HG02678 (cell line): ENCODE measurements at regions not wholly inside any gene's neighbourhood (a gene's known extent, or its start where the extent isn't known, plus 50 kb on each side); places are given as distances from the start of the nearest gene placed in this dataset.
"Not testable (repeated sequence)": the region's sequence is repeated elsewhere in the genome, so short reads cannot be mapped to it uniquely, and the experiment has no call there.

Experiments
- ATAC-seq: cut with Tn5 transposase; IDR thresholded peaks from one replicate; pipeline ENCODE4 v1.9.1; 2021; ENCODE audit warnings: mild to moderate bottlenecking, moderate library complexity; ENCODE audit not compliant: unreplicated experiment

DNA sequence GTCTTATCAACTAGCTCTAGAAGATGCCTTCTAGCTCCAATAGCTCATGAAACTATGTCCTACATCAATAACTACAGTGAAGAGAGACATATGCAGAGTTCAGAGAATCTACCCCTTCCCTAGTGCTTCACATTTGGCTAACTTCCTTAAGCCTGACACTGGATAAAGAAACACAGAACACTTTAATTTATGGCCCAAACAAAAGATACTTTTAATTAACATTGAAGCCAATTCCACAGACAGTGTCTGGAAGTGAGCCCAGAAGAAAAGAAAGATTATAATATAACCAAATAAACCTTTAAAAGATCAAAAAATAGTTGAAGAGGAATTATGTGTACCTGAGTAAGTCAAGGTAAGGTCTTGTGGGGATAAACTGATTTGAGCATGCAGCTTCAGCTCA, 255.2 kb downstream of the C11orf87 start:
- ATAC-seq = no peak

DNA sequence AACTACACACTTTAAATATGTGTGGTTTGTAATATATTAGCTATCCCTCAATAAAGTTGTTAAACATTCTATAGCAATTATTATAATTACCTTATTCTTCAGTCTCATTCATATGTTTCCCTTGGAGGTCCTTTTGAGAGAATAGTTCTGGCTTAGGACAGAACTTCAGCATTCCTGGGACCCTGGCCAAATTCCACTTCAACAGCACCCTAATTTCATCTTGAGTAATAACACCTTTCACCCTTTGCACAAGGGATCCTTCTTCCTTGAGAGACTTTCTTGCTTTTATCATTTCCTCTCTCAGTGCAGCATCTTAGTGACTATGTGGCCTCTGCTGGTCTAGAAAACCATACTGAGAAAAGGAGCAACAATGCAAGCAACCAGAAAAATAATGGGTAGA, 255.9 kb downstream of the C11orf87 start:
- no peak for ATAC-seq

DNA sequence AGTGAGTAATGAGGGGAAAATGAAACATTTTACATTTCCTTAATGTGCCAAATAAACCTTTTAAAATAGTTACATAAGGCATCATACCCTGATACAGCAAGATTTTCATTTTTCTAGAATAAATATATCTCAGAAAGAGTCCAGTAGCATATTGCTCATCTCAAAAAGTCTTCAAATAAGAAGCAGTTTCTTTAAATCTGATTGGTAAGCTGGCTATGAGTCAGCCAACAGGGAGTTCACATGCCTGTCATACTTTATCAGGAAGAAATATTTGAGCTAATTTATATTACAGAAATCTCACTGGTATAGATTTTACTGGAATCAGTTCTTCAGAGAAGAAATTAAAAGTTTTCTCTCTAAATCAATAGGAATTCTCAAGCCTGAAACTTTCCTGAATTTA, 258.1 kb downstream of the C11orf87 start:
- ATAC-seq = no peak

DNA sequence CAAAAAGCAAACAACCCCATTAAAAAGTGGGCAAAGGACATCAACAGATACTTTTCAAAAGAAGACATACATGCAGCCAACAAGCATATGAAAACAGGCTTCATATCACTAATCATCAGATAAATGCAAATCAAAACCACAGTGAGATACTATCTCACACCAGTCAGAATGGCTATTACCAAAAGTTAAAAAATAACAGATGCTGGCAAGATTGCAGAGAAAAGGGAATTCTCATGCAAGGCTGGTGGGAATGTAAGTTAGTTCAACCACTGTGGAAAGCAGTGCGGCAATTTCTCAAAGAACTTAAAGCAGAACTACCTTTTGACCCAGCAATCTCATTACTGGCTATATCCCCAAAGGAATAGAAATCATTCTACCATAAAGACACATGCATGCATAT, 260.8 kb downstream of the C11orf87 start:
- ATAC-seq = not testable (repeated sequence)

DNA sequence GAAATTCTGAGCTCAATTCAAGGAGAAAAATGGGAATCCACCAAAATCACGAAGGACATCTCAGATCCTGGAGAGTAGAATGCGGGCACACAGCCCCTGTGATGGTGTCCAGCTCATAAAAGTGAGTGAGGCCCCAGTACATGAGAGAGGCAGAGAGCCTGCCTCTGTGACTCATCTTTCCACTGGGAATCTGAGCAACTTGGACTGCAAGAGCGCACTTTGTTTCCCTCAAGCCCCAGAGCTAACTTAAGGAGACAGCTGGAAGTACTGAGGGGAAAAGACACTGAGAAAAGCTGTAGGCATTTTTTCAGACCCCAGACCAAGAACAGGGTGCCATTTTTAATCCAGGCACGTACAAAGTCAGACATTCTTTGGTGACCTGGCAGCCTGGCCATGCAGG, 273.7 kb downstream of the C11orf87 start:
- ATAC-seq = no peak

DNA sequence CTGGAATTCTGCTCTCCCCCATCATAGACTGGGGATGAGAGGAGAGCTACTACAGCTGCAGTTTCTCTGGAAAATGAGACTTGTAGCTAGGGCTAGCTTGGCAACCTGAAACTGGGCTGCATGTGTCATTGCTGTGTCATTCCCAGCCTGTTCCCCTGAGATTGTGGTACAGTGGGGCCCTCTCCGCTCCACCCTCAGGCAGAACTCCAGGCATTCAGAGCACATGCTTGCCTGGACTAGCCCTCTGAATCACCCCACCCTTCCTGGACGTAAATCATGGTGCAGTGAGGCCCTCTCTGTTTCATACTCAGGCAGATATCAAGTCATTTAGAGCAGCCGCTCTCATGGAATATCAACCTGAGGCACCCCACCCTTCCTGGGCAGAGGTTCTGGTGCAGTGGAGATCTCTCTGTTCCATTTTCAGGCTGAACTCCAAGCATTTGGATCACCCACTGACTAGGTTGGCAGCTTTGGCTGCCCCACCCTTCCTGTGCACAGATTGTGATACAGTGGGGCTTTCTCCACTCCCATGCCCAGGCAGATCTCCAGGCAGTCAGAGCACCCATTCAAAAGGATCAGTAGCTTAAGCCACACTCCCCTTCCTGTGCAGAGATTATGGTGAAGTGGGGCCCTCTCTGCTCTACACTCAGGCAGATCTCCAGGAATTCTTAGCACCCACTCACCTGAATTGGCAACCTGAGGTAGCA, 274.4 kb downstream of the C11orf87 start:
- no peak for ATAC-seq

DNA sequence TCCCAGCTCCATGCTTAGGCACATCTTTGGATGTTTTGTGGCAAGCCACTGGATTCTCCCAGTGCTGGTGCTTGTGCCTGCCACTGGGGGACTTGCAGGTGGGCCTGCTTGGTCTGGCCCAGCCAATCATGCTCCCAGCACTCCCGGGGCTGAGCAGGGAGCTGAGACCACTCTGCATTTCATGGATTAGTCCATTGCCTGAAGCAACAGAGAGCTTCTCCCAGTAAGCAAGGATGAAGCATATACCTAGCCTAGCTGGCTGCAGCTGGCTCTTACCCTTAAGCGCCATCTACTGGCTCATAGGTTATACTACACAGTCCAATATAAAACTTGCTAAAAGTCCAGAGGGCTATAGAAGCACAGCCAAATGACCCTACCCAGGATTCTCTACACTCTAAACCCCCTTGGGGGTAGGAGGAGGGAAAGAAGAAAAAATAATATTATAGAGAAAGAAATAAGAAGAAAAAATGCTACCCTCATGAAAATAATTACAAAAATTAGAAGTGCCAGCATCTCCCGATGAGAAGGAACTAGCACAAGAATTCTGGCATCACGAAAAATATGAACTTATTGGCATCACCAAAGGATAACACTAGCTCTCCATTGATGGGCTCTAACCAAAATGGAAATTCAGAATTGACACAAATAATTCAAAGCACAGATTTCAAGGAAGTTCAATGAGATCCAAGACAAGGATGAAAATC, 275.3 kb downstream of the C11orf87 start:
- ATAC-seq = peak; percentile 93

DNA sequence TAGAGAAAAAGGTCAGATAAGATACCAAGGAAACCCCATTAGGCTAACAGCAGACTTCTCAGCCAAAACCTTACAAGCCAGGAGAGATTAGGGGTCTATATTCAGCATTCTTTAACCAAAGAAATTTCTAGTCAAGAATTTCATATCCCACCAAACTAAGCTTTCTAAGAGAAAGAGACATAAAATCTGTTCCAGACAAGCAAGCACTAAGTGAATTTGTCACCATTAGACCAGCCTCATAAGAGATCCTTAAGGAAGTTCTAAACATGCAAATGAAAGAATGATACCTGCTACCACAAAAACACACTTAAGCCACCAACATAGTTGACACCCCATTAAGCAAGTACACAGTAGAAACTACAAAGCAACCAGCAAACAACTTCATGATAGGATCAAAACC, 276.2 kb downstream of the C11orf87 start:
- ATAC-seq = no peak

DNA sequence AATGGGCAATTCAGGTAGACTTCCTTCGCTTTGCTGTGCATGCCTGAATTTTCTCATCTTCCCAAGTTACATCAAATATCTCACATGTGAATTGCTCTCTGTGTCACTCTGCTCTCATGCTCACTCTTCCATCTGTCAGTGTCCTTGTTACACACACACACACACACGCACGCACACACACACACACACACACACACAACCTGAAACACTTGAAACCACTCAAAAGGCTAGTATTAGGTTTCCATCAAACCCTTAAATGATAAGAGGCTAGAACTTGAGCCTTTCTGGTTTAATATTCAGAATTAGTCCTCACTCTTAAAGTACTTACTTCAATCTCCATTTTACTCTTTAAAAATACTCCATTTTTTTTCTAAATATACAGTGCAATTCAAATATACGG, 282.4 kb downstream of the C11orf87 start:
- no peak for ATAC-seq

DNA sequence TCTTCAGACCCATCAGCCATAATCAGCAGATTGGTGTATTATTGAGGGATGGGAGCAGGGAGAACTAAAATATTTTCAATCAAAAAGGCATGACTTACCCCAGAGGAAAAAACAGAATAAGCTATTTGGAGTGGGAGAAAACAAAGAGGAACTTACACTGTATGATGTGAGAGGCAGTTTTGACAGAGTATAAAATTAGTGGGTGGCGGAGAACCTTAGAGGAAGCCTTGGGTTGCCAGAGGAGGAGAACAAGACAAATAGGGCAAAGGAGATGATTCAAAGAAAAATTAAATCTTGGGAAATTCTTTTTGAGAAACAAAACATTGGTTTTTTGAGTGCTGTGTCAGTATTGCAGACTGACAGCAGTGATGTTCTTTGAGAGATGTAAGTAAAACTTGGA, 285.0 kb downstream of the C11orf87 start:
- ATAC-seq = no peak

DNA sequence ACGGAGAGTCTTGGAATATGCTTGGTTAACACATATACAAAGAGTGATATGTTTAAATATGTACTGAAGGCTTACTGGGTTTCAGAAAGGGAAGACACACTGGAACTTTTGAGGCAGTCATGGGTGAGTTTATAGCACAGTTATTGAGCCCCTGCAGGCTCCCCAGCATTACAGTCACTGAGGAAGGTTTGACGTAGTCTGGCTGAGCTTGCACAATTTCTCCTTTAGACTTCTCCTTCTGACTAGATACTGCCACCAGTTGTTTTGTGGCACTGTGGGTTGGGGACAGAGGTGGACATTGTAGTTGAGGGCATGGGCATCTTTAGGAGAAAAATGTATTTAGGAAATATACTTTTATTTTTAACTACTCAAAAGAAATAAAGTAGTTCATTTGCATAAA, 285.4 kb downstream of the C11orf87 start:
- ATAC-seq = no peak

DNA sequence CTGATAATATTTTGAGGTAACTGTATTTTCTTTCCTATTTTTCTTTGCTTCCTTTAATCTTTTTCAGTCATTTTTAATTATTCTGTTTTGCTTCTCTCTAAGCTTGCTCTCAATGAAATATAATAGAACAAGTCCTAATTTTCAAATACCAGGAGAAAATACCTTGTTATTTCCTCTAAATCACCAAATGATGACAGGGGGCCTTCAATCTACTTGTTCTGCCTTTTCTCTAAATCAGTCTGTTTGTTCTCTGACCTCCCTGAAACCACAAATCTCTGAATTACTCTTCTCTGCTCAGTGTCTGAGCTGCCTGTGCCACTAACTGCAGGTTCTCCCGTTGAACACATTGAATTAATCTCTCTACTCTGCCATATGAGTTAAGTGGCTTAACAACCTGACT, 286.2 kb downstream of the C11orf87 start:
- ATAC-seq = no peak

DNA sequence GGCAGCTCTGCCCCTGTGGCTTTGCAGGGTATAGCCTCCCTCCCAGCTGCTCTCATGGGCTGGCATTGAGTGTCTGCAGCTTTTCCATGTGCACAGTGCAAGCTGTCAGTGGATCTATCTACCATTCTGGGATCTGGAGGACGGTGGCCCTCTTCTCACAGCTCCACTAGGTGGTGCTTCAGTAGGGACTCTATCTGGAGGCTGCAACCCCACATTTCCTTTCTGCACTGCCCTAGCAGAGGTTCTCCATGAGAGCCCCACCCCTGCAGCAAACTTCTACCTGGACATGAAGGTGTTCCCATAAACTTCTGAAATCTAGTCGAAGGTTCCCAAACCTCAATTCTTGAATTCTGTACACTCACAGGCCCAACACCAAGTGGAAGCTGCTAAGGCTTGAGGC, 292.5 kb downstream of the C11orf87 start:
- not testable (repeated sequence) for ATAC-seq

DNA sequence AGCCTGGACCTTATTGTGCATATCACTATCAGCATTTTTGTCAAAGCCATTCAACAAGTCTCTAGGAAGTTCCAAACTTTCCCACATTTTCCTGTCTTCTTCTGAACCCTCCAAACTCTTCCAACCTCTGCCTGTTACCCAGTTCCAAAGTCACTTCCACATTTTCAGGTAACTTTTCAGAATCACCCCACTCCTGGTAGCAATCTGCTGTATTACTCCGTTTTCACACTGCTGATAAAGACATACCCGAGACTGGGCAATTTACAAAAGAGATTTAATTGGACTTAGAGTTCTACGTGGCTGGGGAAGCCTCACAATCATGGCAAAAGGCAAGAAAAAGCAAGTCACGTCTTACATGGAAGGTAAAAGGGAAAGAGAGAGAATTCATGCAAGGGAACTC, 293.4 kb downstream of the C11orf87 start:
- not testable (repeated sequence) for ATAC-seq

DNA sequence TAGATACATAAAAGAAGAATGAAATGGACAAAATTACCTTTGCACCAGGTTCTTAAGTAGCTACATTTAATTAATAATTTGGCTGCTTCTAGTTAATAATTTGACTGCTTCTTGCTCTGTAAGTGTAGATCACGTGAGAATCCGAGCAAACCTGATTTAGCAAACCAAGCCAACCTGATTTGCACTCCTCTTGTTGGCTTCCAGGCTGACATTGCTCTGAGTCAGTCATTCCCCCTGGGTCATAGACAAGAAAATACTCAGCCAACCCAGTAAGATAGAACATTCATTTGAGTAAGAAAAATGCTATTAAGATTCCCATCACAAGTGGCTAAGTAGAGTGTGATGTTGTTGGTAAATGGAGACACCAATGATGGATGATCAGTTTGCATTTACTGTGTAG, 304.1 kb downstream of the C11orf87 start:
- ATAC-seq = no peak

DNA sequence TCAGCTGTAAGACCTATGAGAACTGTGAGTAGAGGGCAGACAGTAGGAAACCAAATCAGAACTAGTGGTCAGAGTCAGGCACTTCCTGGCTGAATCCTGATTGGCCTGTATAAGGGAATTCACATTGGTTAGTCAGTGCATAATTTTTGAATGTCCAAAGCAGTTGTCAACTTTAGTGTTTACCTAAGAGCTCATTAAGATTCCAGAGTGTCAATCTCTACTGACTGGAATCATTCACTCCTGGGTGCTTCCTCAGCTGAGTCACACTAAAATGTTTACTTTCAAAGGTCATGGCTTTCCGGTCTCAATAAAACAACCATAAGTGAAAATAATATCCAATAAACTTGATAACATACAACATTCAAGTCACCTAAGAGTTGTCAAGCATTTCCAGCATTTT, 306.1 kb downstream of the C11orf87 start:
- no peak for ATAC-seq

DNA sequence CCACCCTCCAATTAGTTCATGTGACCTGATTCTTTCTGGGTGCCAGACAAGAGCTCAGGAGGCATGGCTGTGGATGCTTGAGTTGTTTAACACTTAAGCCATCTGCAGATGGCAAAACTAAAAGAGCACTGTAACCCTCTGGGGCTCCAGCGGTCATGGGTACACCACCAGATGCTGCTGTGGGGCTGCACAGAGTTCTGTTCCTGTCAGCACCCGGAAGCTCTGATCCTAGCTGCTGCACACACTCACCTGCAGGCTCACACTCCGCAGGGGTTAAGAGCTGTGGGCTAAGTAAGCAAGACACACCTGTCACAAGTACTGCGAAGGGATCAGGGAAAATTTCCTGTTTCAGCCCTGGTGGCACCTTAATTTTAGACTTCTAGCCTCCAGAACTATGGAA, 307.8 kb downstream of the C11orf87 start:
- no peak for ATAC-seq

DNA sequence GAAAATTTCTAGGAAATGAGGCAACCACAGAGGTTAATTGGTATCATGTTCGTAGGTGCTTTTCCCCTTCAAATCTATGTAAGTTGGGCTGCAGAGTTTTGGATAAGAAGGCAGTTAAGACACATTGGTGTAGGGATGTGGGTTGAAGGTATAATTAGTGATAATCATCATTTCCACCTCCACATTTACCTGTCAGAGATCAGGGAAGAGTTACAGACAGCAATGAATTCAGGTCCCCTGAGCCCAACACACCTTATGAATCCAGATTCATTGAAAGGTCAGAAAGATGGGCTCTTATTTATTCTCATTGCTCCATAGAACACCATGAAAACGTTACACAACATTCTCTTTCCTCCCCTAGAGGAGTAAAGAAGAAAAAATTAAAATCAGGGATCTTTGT, 308.7 kb downstream of the C11orf87 start:
- no peak for ATAC-seq

DNA sequence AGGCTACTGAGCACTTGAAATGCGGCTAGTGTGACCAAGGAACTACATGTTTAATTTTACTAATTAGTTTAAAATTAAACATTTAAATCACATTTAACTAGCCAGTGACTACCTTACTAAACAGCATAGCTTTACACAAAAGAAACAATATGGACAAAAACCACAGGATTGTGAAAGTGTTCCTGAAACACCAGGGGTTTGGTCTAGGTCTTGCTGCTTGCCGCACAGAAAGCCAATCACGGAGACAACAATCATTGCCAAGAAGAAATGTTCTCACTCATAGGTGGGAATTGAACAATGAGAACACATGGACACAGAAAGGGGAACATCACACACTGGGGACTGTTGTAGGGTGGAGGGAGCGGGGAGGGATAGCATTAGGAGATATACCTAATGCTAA, 309.5 kb downstream of the C11orf87 start:
- ATAC-seq = no peak

DNA sequence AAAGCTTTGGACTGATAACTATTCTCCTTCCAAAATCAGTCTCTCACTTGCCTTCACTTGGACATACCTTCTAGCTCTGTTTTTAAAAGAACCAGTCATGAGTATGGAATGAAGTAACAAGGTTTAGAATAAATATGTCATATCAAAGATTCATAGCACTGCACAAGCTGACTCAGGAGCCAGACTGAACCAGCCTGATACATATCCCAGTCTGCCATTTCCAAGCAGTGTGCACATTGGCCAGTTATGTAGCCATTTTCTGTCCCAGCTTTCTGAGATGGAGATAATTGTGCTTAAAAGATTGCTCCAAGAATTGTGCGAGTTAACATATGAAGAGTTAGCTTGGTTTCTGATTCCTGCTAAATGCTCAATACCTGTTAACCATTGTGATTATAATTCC, 311.3 kb downstream of the C11orf87 start:
- ATAC-seq = no peak

DNA sequence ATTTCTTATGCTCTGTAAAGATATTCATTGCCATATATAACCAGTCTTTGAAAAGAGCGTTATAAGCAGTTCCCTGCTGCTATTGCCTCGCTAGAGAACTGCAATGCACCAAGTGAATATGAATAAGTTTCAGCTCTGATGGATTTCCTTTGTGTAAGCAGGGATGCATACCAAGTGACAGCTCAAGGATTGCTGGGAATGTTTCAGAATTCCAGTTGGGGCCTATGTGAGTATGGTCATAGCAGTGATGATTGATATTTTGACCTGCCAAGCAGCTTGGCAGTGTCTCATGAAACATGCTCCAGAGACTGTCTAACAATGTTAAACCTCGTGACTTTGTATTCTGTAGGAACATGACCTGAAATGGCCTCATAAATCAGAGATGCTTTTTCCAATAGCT, 312.6 kb downstream of the C11orf87 start:
- no peak for ATAC-seq

DNA sequence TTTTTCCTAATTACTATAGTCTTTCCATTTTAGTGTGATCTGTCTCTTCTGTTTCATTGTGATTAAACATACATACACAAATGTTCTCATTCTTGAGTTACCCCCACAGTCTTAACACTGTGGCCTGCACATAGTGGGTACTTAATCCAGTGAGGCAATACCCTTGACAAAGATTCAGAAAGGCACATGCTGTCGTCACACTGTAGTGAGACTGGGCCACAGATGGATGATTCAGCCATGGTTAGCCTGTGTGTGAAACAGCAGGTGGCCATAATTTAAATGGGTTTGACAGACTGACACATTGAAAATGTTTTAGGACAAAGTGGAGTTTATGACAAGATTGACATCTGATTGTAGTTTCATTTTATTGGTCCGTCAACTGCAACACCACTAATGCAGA, 313.1 kb downstream of the C11orf87 start:
- no peak for ATAC-seq

DNA sequence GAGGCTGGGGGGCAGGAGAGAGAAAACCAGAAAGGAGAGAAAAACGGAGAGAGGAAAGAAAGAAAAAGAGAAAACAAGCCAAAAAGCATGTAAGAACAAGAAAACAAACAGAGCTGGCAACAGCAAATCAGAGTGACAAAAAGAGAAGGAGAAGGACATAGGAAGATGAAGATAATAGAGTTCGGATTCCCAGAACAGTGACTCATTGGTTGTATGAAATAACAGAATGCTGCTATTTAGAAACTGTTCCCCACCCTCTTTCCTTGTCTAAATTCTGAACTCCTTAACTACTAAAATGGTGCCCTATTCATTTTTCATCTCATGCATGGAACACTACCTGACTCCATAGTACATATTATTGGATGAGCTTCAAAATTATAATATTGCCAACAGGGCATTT, 317.4 kb downstream of the C11orf87 start:
- no peak for ATAC-seq
